Spleen (tissue), 7 donors: ENCODE measurements at regions not wholly inside any gene's neighbourhood (a gene's known extent, or its start where the extent isn't known, plus 50 kb on each side); places are given as distances from the start of the nearest gene placed in this dataset.

ENCODE experiments used
- CTCF ChIP-seq, 11 experiments: fragments of 200-600 bp in 7 of 11; fragments of 450-650 bp in 4 of 11; sonication (generic) in 4 of 11; IDR thresholded peaks in 8 of 11; conservative IDR thresholded peaks in 3 of 11; 1 replicate in 7 of 11; 2 replicates in 4 of 11; pipeline versions ENCODE4 v1.4.0 to v1.8.0; 2016 to 2021; ENCODE audit warnings: antibody characterized with exemption in 11 of 11, inconsistent platforms in 4 of 11, mild to moderate bottlenecking in 1 of 11
- POLR2A ChIP-seq, 3 donors: fragments of 450-650 bp; IDR thresholded peaks; one replicate each; pipeline ENCODE4 v1.5.1; 2017; ENCODE audit warnings: antibody characterized with exemption in 3 of 3, mild to moderate bottlenecking in 1 of 3
- POLR2AphosphoS5 ChIP-seq, 3 donors: sonication (generic); formaldehyde crosslinking; IDR thresholded peaks; one replicate each; pipeline ENCODE4 v1.5.1; 2017; ENCODE audit warnings: antibody characterized with exemption in 3 of 3
- donor health status: DM: no; HTN: no; CAD: no; lungs with moderate emphysema.
- donor health status: DM: no; HTN: no; CAD: no.
- donor health status: DM: no; HTN: no; CAD: no.

GRCh38 chr5:163260961-163261360, 176.4 kb upstream of the CCNG1 start:
- TF ChIP-seq CTCF (IDR thresholded peaks at IDR 0.05 in 8 of 11, conservative IDR thresholded peaks at IDR 0.05 in 3 of 11) (no peak), POLR2A (IDR thresholded peaks at IDR 0.05) (no peak), POLR2AphosphoS5 (IDR thresholded peaks at IDR 0.05) (no peak)
